Body of pancreas (tissue), 4 donors: ENCODE measurements at regions not wholly inside any gene's neighbourhood (a gene's known extent, or its start where the extent isn't known, plus 50 kb on each side); places are given as distances from the start of the nearest gene placed in this dataset.

ENCODE experiments used
- CTCF ChIP-seq, 7 experiments: fragments of 450-650 bp in 4 of 7; fragments of 200-600 bp in 3 of 7; sonication (generic) in 3 of 7; IDR thresholded peaks; one replicate each; pipeline ENCODE4 v1.5.1; 2016 to 2019; ENCODE audit warnings: antibody characterized with exemption in 7 of 7
- POLR2A ChIP-seq, 3 donors: fragments of 450-650 bp; IDR thresholded peaks; one replicate each; pipeline ENCODE4 v1.6.1; 2016; ENCODE audit warnings: antibody characterized with exemption in 3 of 3, mild to moderate bottlenecking in 2 of 3

GRCh38 chr20:6614836-6615235 lies 152.7 kb upstream of the BMP2 start:
- TF ChIP-seq CTCF (IDR thresholded peaks at IDR 0.05) (no peak), POLR2A (IDR thresholded peaks at IDR 0.05) (no peak)
